Upper lobe of right lung (tissue), 1 donor: ENCODE measurements at regions not wholly inside any gene's neighbourhood (a gene's known extent, or its start where the extent isn't known, plus 50 kb on each side); places are given as distances from the start of the nearest gene placed in this dataset.

Source experiments
- ATAC-seq: fragments of 200-7000 bp; cut with Tn5 transposase; one replicate; pipeline ENCODE4 v1.9.1; 2020; ENCODE audit warnings: mild to moderate bottlenecking, moderate library complexity
- DNase-seq: peaks from one replicate; pipeline ENCODE4 v3.0.0-alpha.2; 2020
- H3K27ac ChIP-seq: fragments of 200-600 bp; one replicate; pipeline ENCODE4 v1.8.0; 2022
- H3K27me3 ChIP-seq: fragments of 200-600 bp; one replicate; pipeline ENCODE4 v1.8.0; 2022; ENCODE audit warnings: mild to moderate bottlenecking
- H3K36me3 ChIP-seq: fragments of 200-600 bp; one replicate; pipeline ENCODE4 v1.8.0; 2022
- H3K4me1 ChIP-seq: fragments of 200-600 bp; one replicate; pipeline ENCODE4 v1.8.0; 2022
- H3K4me3 ChIP-seq: fragments of 200-600 bp; one replicate; pipeline ENCODE4 v1.8.0; 2022; ENCODE audit warnings: mild to moderate bottlenecking
- H3K9me3 ChIP-seq: fragments of 200-600 bp; one replicate; pipeline ENCODE4 v1.8.0; 2022
- intact Hi-C: fragments of 100-400 bp; cut with DNase I; formaldehyde crosslinking; loops from one replicate; pipeline ENCODE4 v1.11.0; 2022
- TF ChIP-seq, protein P1 (sequence below): fragments of 200-600 bp; IDR thresholded peaks from one replicate; pipeline ENCODE4 v1.8.0; 2022; ENCODE audit warnings: antibody characterized with exemption
- donor health status: DM: no; HTN: yes; CAD: no; lungs with severe emphysema.

DNA sequence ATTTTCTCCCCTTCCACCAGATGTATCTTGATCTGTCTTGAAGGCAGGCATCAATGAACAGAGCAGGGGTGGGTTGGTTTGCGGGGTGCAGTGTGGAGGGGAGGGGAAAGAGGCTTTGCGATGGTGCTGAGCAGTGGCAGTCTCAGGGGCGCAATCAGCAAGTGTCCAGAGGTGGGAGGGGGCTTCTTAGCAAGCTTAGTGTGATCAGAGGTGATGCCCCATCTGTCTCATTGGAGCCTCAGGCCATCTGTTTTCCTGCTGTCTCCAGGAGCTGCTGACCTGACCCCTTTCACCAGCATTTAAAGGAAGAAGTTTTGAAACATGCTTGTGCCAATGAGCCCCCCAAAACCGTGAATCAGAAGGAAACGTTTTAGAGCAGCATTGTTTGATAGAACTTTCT is 187.7 kb upstream of the LHX5 start:
- intact Hi-C loops: no loop called here
- no peaks in the 10 kb centered on the region for H3K4me1 ChIP-seq
- TF ChIP-seq, protein P1, sequence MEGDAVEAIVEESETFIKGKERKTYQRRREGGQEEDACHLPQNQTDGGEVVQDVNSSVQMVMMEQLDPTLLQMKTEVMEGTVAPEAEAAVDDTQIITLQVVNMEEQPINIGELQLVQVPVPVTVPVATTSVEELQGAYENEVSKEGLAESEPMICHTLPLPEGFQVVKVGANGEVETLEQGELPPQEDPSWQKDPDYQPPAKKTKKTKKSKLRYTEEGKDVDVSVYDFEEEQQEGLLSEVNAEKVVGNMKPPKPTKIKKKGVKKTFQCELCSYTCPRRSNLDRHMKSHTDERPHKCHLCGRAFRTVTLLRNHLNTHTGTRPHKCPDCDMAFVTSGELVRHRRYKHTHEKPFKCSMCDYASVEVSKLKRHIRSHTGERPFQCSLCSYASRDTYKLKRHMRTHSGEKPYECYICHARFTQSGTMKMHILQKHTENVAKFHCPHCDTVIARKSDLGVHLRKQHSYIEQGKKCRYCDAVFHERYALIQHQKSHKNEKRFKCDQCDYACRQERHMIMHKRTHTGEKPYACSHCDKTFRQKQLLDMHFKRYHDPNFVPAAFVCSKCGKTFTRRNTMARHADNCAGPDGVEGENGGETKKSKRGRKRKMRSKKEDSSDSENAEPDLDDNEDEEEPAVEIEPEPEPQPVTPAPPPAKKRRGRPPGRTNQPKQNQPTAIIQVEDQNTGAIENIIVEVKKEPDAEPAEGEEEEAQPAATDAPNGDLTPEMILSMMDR: no peak

DNA sequence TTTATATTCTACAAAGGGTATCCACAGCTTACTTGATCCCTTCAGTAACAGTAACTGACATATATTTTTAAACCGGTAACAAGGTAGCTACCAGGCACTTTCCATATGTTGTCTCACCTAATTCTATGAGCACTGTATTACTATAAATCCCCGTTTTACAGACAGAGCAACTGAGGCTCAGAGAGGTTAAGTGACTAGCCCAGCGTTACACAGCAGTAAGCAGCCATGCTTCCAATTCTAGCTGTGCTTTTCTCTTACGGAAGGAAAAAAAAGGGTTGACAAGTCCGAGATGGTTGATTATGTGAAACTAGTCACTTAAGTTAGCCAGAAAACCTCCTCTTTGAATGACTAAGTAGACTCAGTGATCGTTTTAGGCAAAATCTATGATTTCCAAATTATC is 187.3 kb upstream of the LHX5 start:
- Histone ChIP-seq H3K4me1 (no peaks in the 10 kb centered on the region), H3K4me3 (no peak overlapping the region), H3K27me3 (peaks cover 15% of the 10 kb centered on the region), H3K27ac (no peak overlapping the region), H3K9me3 (no peaks in the 10 kb centered on the region), H3K36me3 (no peaks in the 10 kb centered on the region)
- TF ChIP-seq, protein P1: no peak
- intact Hi-C loops: no loop called here
- no peak for ATAC-seq
- no peak for DNase-seq

More for the DNA sequence above, 187.7 kb upstream of the LHX5 start:
- peaks cover 15% of the 10 kb centered on the region for H3K27me3 ChIP-seq
- no peak for DNase-seq
- H3K4me3 ChIP-seq: no peak overlapping the region
- H3K9me3 ChIP-seq: no peaks in the 10 kb centered on the region
- no peak for ATAC-seq
- no peaks in the 10 kb centered on the region for H3K36me3 ChIP-seq
- no peak overlapping the region for H3K27ac ChIP-seq

DNA sequence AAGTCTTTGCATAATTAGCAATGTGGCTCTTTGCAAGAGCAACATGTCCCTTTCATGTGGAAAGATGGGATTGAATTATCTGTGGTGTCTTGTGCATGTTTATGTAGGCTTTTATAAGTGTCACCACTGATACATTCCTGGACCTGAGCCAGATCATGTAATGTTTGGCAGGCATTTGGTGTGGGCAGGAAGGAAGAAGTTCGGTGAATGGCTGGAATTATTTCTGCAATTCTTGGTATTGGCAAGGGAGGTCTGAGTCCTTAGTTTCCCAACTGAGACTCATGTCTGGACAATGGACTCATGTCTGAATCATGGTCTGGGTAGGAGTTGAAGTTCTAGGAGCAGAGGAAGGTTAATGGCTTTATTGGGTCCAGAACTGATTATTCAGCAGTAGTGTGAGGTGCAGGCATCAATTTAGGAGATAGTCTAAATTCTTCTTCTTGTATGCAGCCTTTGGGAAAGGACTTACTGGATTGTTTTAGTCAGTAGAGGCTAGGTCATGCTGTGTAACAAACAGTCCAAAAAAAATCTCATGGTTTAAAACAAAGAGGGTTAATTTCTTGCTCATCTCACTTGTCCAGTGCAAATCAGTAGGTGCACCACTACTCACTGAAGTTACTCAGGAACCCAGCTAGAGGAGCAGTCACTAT is 186.5 kb upstream of the LHX5 start:
- H3K9me3 ChIP-seq: no peaks in the 10 kb centered on the region
- intact Hi-C loops: no loop called here
- no peaks in the 10 kb centered on the region for H3K36me3 ChIP-seq
- TF ChIP-seq, protein P1: no peak
- no peak overlapping the region for H3K4me3 ChIP-seq
- no peaks in the 10 kb centered on the region for H3K4me1 ChIP-seq
- no peak overlapping the region for H3K27ac ChIP-seq
- ATAC-seq (no peak), DNase-seq (no peak)
- H3K27me3 ChIP-seq: peaks cover 15% of the 10 kb centered on the region

DNA sequence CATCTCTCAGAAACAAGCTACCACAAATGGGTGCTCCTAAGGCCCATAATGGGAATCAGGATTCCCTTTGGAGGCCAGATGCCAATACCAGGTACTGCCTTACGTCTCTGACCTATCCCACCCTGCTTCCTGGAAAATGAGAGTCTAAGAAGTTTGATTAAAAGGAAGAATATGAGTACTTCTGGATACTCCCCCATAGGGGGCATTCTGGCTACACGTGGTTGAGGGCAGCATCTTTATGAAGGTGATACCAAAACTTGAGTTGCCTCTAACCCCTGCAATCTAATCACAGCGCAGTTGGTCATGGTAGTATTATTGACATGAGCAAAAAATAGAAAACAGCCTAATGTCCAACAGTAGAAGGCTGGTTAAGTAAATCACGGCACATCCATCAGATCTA is 184.2 kb upstream of the LHX5 start:
- ATAC-seq: no peak
- H3K27me3 ChIP-seq: peaks cover 7% of the 10 kb centered on the region

DNA sequence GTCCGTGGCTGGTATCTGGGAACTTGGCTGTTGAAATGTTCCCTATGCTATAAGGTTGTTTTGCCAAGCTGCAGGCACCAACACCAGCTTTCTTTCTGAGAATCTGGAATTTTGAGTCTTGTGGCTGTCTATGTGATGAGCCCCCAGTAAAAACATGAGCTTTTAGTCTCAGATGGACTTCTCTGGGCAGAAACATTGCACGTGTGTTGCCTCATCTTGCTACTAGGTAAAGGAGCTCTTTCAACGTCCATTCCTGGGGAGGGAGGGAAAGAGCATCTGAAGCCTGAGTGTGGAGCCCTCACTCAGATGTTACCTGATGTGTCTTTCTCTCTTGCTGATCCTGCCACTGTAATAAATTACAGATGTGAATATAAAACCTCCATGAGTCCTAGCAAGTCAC is 183.8 kb upstream of the LHX5 start:
- Histone ChIP-seq H3K36me3 (no peaks in the 10 kb centered on the region), H3K4me1 (no peaks in the 10 kb centered on the region), H3K27me3 (peaks cover 7% of the 10 kb centered on the region), H3K4me3 (no peak overlapping the region), H3K27ac (no peak overlapping the region), H3K9me3 (no peaks in the 10 kb centered on the region)
- TF ChIP-seq, protein P1: no peak
- DNase-seq (no peak), ATAC-seq (no peak)
- intact Hi-C loops: no loop called here

More for the DNA sequence above, 184.2 kb upstream of the LHX5 start:
- Histone ChIP-seq H3K4me1 (no peaks in the 10 kb centered on the region), H3K27ac (no peak overlapping the region), H3K9me3 (no peaks in the 10 kb centered on the region), H3K36me3 (no peaks in the 10 kb centered on the region), H3K4me3 (no peak overlapping the region)
- TF ChIP-seq, protein P1: no peak
- no peak for DNase-seq
- intact Hi-C loops: no loop called here

DNA sequence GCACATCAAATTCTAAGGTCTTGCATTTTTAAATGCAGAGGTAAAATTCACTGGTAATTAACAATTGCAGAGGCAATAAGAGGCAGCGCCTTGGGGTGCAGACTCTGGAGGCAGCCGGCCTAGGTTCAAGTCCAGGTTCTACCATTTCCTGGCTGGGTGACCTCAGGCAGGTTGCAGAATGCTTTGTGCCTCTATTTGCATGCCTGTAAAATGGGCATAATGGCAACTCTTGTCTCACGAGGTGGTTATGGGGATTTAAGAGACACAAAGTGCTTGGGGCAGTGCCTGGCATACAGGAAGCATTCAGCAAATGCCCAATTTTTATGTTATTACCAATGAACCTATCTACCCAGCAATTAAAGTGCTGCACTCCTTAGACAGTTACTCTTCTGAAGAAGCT is 180.0 kb upstream of the LHX5 start:
- Histone ChIP-seq H3K4me3 (no peak overlapping the region), H3K4me1 (no peaks in the 10 kb centered on the region), H3K27me3 (peaks cover 24% of the 10 kb centered on the region), H3K27ac (no peak overlapping the region), H3K9me3 (no peaks in the 10 kb centered on the region), H3K36me3 (no peaks in the 10 kb centered on the region)
- ATAC-seq (no peak), DNase-seq (no peak)
- TF ChIP-seq, protein P1: no peak
- intact Hi-C loops: no loop called here
